Tibial artery (tissue), 4 donors: ENCODE measurements at regions not wholly inside any gene's neighbourhood (a gene's known extent, or its start where the extent isn't known, plus 50 kb on each side); places are given as distances from the start of the nearest gene placed in this dataset.

Source experiments
- DNase-seq, 2 donors: peaks; one replicate each; pipeline ENCODE4 v3.0.0-alpha.2; 2019
- H3K27ac ChIP-seq, 2 donors: fragments of 200-600 bp; sonication (generic) in 1 of 2; 1 replicate in 1 of 2; 2 replicates in 1 of 2; pipeline ENCODE4 v1.5.1; 2018 to 2019; ENCODE audit warnings: mild to moderate bottlenecking in 1 of 2
- H3K27me3 ChIP-seq, 2 donors: fragments of 200-600 bp; sonication (generic) in 1 of 2; one replicate each; pipeline versions ENCODE4 v1.5.1 to v1.6.0; 2016 to 2019
- H3K36me3 ChIP-seq, 3 donors: fragments of 200-600 bp; sonication (generic) in 2 of 3; one replicate each; pipeline ENCODE4 v1.5.1; 2016 to 2019; ENCODE audit warnings: mild to moderate bottlenecking in 2 of 3
- H3K4me1 ChIP-seq, 4 donors: fragments of 200-600 bp; sonication (generic) in 2 of 4; 1 replicate in 3 of 4; 2 replicates in 1 of 4; pipeline ENCODE4 v1.5.1; 2016 to 2019
- H3K4me3 ChIP-seq, 2 donors: fragments of 200-600 bp; sonication (generic) in 1 of 2; 1 replicate in 1 of 2; 2 replicates in 1 of 2; pipeline ENCODE4 v1.5.1; 2018 to 2019; ENCODE audit warnings: mild to moderate bottlenecking in 2 of 2
- H3K9me3 ChIP-seq, 3 donors: fragments of 200-600 bp; sonication (generic) in 1 of 3; one replicate each; pipeline ENCODE4 v1.5.1; 2016 to 2019
- intact Hi-C: fragments of 100-400 bp; cut with DNase I; formaldehyde crosslinking; loops from one replicate; pipeline ENCODE4 v1.15.0; 2023; ENCODE audit warnings: low total_unique reads
- TF ChIP-seq, protein P1 (sequence below), 2 experiments: fragments of 200-600 bp in 1 of 2; fragments of 450-650 bp in 1 of 2; IDR thresholded peaks; one replicate each; pipeline ENCODE4 v1.5.1; 2017 to 2019; ENCODE audit warnings: antibody characterized with exemption in 2 of 2, mild to moderate bottlenecking in 1 of 2, moderate library complexity in 1 of 2

DNA sequence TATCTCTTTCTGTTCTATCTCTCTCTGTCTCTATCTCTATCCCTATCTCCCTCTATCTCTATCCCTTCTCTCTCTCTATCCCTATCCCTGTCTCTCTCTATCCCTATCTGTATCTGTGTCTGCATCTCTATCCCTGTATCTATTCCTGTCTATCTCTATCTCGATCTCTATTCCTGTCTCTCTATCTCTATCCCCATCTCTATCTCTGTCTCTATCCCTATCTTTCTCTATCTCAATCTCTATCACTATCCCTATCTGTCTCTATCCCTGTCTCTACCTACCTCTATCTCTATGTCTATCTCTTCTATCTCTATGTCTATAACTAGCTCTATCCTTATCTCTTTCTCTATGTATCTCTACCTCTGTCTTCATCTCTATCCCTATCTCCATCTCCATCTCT is 141.4 kb upstream of the KCNJ6 start:
- TF ChIP-seq, protein P1, sequence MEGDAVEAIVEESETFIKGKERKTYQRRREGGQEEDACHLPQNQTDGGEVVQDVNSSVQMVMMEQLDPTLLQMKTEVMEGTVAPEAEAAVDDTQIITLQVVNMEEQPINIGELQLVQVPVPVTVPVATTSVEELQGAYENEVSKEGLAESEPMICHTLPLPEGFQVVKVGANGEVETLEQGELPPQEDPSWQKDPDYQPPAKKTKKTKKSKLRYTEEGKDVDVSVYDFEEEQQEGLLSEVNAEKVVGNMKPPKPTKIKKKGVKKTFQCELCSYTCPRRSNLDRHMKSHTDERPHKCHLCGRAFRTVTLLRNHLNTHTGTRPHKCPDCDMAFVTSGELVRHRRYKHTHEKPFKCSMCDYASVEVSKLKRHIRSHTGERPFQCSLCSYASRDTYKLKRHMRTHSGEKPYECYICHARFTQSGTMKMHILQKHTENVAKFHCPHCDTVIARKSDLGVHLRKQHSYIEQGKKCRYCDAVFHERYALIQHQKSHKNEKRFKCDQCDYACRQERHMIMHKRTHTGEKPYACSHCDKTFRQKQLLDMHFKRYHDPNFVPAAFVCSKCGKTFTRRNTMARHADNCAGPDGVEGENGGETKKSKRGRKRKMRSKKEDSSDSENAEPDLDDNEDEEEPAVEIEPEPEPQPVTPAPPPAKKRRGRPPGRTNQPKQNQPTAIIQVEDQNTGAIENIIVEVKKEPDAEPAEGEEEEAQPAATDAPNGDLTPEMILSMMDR (IDR thresholded peaks at IDR 0.05), result no peak
- no peak for DNase-seq
- Histone ChIP-seq H3K4me1 (no peaks in the 10 kb centered on the region), H3K27ac (no peak overlapping the region), H3K36me3 (no peaks in the 10 kb centered on the region), H3K27me3 (no peaks in the 10 kb centered on the region), H3K4me3 (no peak overlapping the region), H3K9me3 (no peaks in the 10 kb centered on the region)
- intact Hi-C loops, result no loop called here

DNA sequence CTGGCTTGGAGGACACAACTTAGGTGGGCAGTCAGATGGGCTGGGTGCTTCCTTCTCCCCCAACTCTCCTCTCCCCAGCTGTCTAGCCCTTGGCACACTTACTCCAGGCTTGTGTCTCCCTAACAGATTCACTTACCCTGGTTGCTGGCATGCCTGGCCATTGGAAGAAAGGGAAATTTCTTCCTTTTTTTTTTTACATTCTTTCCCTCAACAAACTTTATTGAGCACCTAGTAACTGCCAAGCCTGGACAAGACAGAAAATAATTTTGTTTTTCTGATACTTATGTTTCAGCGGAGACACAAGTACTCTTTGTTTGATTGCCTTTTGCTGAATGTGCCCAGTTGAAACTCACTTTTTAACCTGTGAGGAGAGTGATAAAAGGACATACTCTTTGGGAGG is 144.3 kb upstream of the KCNJ6 start:
- intact Hi-C loops, result no loop called here
- Histone ChIP-seq H3K36me3 (no peaks in the 10 kb centered on the region), H3K27me3 (no peaks in the 10 kb centered on the region), H3K4me1 (no peaks in the 10 kb centered on the region), H3K27ac (no peak overlapping the region), H3K4me3 (no peak overlapping the region), H3K9me3 (no peaks in the 10 kb centered on the region)
- TF ChIP-seq, protein P1 (IDR thresholded peaks at IDR 0.05), result no peak
- no peak for DNase-seq

DNA sequence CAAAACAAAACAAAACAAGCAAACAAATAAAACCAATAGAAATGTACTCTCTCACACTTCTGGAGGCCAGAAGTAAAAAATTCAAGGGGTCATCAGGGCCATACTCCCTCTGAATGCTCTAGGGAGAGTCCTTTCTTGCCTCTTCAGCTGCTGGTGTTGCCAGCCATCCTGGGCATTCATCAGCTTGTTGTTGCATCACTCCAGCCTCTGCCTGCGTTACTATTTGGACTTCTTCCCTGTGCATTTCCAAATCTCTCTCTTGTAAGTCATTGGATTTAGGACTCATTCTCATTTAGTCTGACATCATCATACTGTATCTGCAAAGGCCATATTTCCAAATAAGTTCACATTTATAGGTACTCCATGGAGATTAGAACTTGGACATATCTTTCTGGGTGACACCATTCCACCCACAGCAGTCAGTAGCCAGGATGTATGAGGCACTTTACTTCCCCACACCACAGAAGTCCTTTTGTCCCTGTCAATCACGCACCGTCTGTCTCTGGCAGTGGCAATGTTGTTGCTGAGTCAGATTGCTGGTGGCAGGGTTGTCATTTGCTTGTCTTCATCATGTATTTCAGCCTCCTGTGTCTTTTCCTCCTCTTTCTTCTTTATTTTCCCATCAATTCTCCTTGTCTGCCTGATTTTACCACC is 151.0 kb upstream of the KCNJ6 start:
- Histone ChIP-seq H3K27ac (no peak overlapping the region), H3K4me1 (no peaks in the 10 kb centered on the region), H3K27me3 (peaks cover 0 to 1% of the 10 kb centered on the region in 2 donors), H3K9me3 (peaks cover 0 to 1% (median 0%) of the 10 kb centered on the region in 3 donors), H3K36me3 (no peaks in the 10 kb centered on the region), H3K4me3 (no peak overlapping the region)
- intact Hi-C loops, result no loop called here
- DNase-seq, result no peak
- TF ChIP-seq, protein P1 (IDR thresholded peaks at IDR 0.05), result no peak

DNA sequence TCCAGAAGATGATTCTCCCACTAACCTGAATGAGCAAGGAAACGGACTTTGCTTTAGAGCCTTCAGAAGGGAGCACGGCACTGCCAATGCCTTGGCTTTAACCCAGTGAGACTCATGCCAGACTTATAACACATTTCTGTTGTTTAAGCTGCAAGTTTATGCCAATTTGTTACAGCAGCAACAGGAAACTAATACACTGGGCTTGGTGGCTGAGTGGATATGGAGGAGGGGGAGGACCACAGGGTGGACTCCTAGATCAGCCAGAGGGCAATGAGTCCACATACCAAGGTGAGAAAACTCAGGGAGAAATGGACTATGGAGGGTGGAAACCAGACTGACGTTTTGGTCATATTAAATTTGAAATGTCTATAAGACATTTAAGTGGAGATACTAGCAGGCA is 156.2 kb upstream of the KCNJ6 start:
- Histone ChIP-seq H3K4me1 (peaks cover 0 to under 1% (median 0%) of the 10 kb centered on the region in 4 donors), H3K9me3 (peaks cover 0 to 5% (median 0%) of the 10 kb centered on the region in 3 donors), H3K27ac (no peak overlapping the region), H3K4me3 (no peak overlapping the region), H3K36me3 (no peaks in the 10 kb centered on the region), H3K27me3 (peaks cover 0 to 5% of the 10 kb centered on the region in 2 donors)
- intact Hi-C loops, result no loop called here
- DNase-seq, result no peak
- TF ChIP-seq, protein P1 (IDR thresholded peaks at IDR 0.05), result no peak

DNA sequence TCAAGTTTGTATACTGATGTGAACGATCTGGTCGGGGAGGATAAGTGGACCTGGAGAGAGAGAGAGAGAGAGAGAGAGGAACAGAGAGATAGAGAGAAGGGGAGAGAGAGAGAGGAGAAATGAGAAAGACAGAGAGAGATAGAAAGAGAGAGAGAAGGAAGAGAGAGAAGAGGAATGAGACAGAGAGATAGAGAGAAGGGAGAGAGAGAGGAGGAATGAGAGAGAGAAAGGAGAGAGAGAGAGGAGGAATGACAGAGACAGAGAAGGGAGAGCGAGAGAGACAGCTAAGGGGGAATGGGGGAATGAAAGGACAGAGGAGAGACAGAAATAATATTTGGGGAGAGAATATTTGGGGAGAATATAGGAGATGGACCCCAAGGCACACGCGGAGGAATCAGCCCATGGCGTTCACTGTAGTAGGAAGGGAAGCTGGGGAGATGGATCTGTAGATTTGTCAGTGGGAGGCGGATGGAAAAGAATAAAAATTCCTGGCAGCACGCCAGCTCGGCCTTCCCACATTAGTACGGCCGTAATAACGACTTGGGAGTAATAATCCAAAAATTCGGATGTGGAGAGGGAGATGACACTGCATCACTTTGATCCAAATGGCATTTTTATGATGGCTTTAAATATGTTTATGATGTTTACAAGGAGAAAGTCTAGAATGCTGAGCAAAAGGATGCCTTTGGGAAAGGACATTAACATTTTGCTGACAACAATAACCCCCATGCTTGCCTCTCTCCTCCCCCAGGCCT is 159.8 kb upstream of the KCNJ6 start:
- H3K36me3 ChIP-seq, result no peaks in the 10 kb centered on the region
- H3K4me1 ChIP-seq, result peaks cover 0 to 17% (median 4%) of the 10 kb centered on the region in 4 donors
- TF ChIP-seq, protein P1 (IDR thresholded peaks at IDR 0.05), result no peak
- no peak overlapping the region for H3K4me3 ChIP-seq
- no peak overlapping the region for H3K27ac ChIP-seq
- intact Hi-C loops, result no loop called here
- peaks cover 0 to 5% of the 10 kb centered on the region in 2 donors for H3K27me3 ChIP-seq
- peaks cover 0 to 5% (median 0%) of the 10 kb centered on the region in 3 donors for H3K9me3 ChIP-seq
- no peak for DNase-seq
